ENCODE measurements at regions not wholly inside any gene's neighbourhood (a gene's known extent, or its start where the extent isn't known, plus 50 kb on each side); places are given as distances from the start of the nearest gene placed in this dataset.

DNA sequence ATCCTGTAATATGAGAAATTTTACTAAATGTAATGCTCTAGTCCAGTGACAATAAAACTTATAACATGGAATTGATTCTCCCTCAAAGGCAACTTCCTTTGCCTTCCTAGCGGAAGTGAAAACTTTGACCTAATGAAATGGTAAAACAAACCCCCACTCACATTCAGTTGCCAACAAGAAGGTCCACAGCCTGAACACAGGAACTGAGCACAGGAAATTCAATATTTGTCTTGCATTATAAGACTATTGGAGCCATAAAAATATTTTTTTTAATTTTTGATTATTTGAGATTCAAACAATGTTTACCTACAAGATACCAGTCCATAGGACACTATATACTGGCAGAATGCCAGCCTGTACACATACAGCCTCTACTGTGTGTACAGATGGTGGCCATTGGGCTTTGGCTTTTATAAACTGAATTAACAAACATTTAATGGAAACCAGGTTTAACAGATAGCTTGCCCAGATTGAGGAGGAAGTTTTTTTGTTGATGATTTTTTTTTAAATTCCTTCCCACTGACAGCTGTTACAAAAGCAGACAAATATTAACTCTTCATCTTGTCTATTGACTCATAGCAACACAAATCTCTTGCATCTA, 481.5 kb upstream of the JAG1 start:
- TF ChIP-seq, protein P1, sequence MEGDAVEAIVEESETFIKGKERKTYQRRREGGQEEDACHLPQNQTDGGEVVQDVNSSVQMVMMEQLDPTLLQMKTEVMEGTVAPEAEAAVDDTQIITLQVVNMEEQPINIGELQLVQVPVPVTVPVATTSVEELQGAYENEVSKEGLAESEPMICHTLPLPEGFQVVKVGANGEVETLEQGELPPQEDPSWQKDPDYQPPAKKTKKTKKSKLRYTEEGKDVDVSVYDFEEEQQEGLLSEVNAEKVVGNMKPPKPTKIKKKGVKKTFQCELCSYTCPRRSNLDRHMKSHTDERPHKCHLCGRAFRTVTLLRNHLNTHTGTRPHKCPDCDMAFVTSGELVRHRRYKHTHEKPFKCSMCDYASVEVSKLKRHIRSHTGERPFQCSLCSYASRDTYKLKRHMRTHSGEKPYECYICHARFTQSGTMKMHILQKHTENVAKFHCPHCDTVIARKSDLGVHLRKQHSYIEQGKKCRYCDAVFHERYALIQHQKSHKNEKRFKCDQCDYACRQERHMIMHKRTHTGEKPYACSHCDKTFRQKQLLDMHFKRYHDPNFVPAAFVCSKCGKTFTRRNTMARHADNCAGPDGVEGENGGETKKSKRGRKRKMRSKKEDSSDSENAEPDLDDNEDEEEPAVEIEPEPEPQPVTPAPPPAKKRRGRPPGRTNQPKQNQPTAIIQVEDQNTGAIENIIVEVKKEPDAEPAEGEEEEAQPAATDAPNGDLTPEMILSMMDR (conservative IDR thresholded peaks at IDR 0.05; ENCODE audit: low read depth, low read length), result no peak
- no peak for DNase-seq (ENCODE audit: low read depth)
- no peak overlapping the region for H3K4me3 ChIP-seq (ENCODE audit: low read length)

DNA sequence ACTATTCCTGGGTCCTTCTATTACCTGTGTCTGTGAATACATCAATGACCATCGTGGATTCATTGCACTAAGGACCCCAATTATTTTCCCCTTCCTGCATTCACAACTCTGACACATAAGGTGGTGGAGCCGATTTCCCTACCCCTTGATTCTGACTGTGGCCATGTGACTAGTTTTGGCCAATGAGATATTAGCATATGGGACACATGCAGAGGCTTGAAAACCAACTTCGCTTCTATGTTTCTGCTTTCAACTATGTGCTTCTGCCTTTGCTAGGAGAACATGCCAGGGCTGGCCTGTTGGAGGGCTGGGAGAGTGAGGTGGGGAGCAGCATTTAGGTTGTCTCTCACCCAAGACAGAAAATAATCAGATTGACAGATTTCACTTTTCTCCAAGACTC, 483.1 kb upstream of the JAG1 start:
- TF ChIP-seq, protein P1 (conservative IDR thresholded peaks at IDR 0.05; ENCODE audit: low read depth, low read length), result no peak
- H3K4me3 ChIP-seq (ENCODE audit: low read length), result no peak overlapping the region
- no peak for DNase-seq (ENCODE audit: low read depth)

DNA sequence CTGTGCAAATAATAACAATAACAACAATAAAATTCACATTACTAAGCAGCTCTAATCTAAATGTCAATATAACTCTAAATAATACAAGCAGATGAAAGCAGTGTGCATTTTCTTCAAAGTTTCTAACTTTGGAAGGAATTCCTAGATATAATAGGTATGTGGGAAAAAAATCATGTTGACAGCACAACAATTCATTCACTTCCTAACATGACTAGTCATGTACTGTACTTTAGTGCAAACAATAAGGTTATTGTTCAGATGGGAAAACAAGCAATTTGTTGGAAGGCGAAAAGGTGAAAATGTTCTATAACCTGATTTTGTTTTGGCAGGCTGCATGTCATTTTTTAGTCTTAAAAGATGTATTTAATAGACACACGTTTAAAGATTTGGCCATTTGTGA, 484.3 kb upstream of the JAG1 start:
- DNase-seq (ENCODE audit: low read depth), result no peak
- TF ChIP-seq, protein P1 (conservative IDR thresholded peaks at IDR 0.05; ENCODE audit: low read depth, low read length), result no peak
- H3K4me3 ChIP-seq (ENCODE audit: low read length), result no peak overlapping the region

DNA sequence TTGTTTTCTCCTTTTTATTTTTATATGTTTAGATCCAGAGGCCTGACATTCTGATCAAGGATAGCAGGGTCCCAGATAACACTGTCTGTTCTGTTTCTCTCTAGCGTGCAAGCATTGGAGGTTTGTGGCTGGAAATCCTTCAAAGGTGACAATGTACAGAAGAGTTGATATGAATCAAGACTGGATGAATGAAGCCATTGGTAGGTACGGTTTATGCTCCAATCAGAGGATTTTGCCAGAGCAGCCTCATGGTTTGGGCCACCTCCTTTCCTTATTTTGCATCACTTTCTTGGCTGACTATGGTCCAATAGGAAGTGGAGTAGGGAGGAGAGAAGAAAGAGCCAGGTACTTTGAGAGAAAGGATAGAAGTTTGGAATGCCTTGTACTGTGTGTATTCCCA, 484.8 kb upstream of the JAG1 start:
- TF ChIP-seq, protein P1 (conservative IDR thresholded peaks at IDR 0.05; ENCODE audit: low read depth, low read length), result no peak
- H3K4me3 ChIP-seq (ENCODE audit: low read length), result no peak overlapping the region
- DNase-seq (ENCODE audit: low read depth), result no peak

DNA sequence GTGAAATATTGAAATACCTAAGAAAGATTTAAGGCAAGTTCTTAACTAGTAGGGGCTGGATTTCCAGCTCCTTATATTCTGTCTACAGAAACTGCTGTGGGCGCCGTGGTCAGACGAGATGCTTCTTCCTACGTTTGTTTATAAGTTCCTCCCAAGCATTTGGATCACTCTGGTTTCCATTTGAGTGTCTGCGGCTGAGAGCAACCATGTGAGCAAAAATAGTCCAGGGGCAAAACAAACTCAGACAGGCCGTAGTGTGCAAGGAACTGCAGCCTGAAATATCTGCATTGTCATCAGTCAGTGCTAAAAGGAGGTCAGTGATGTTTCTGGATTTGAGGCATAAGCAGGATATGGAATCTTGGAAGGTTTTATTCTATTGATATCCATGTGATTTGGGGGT, 485.9 kb upstream of the JAG1 start:
- DNase-seq (ENCODE audit: low read depth), result no peak
- TF ChIP-seq, protein P1 (conservative IDR thresholded peaks at IDR 0.05; ENCODE audit: low read depth, low read length), result no peak
- no peak overlapping the region for H3K4me3 ChIP-seq (ENCODE audit: low read length)

DNA sequence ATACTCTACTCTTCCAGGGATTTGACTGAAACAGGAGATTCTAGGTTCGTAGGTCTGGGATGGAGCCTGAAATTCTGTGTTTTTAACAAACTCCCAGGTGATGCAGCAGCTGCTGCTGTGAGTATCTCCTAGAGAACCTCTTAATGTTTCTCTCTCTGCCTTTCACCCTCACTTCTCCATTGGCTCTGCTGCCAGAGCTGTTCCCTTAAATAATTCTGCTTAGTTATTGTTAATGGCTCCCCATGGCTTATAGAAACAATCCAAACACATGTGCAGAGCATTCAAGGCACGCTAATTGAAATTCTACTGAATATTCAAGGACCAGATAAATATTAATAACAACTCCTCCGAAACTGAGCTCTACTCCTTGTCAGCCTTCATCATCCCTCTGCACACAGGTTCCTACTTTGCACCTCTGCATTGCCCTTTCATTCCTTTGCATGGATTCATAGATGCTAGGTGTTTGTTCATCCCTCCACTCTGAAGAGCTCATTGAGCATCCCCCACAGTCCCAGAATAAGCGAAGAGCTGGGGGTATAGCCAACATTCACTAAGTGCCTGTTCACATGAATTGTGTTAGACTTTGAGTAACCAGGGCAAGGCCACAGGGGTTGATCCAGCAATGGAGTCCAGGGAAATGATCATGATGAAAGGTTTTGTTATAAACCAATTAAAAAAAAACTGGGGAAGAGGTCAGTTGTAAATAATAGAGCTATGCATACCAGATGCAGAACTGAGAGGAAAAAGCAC, 488.4 kb upstream of the JAG1 start:
- TF ChIP-seq, protein P1 (conservative IDR thresholded peaks at IDR 0.05; ENCODE audit: low read depth, low read length), result no peak
- no peak for DNase-seq (ENCODE audit: low read depth)
- H3K4me3 ChIP-seq (ENCODE audit: low read length), result no peak overlapping the region

DNA sequence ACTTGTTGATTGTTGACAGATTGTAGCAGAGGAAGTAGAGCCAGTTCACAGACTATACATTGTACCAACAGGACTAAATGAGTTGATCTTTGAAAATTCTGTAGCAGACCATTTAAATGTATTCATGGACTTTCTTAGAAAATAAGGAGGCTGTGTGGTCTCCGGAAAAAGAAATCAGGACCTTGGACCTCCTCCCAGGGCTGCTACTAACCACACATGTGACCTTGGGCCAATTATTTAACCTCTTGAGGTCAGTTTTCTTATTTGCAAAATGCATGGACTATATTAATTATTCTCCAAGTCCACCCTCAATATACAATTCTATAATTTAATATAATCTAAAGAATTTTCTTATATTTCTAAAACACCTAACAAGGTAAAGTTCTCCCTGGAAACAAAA, 492.0 kb upstream of the JAG1 start:
- H3K4me3 ChIP-seq (ENCODE audit: low read length), result no peak overlapping the region
- DNase-seq (ENCODE audit: low read depth), result no peak
- TF ChIP-seq, protein P1 (conservative IDR thresholded peaks at IDR 0.05; ENCODE audit: low read depth, low read length), result no peak
